ENCODE measurements at regions not wholly inside any gene's neighbourhood (a gene's known extent, or its start where the extent isn't known, plus 50 kb on each side); places are given as distances from the start of the nearest gene placed in this dataset.

DNA sequence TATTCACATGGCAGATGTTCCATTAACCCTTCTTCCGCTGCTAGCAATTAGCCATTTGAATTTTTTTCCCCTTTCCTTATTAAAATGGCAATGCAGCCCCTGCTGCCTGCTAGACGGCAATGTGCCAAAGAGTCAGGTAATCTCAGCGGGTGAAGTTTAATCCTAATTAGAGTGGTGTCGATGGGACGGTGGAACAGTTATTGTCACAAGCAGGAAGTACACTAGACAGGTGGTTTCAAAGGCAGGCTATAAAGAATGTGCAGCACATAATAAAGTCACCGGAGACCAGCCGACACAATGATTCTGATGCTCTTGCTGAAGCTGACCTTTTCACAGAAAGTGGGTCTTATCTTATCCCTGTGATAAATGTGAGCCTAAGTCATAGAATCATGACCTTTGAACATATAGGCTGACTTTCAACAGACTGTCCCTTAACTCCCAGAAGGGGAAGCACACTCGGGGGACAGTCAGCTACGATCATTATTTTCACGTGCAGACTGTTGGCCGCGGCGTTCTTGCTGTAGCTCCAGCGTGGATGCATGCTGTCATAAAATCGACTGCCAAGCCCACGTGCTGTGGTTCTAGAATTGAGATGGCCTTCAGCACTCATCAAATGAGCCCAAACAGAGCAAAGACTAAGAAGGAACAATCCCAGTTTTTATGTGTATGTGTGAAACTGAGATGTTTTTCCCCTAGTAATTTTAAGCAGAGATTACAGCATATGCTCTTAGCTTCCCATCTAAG lies 926.2 kb upstream of the SOX11 start:
- TF ChIP-seq YY1 (IDR thresholded peaks at IDR 0.05; ENCODE audit: insufficient read depth, insufficient read length) = no peak
- TF ChIP-seq SUZ12 (IDR thresholded peaks at IDR 0.05; ENCODE audit: extremely low read depth, insufficient read depth, insufficient read length) = no peak
